Stimulated activated CD4-positive, alpha-beta T cell treated with anti-CD3 and anti-CD28 coated beads, Interleukin-12 subunit alpha, Interleukin-12 subunit beta, amount 100 ng/mL, for 48 hours (primary cell): ENCODE measurements at regions not wholly inside any gene's neighbourhood (a gene's known extent, or its start where the extent isn't known, plus 50 kb on each side); places are given as distances from the start of the nearest gene placed in this dataset.

Source experiments
- DNase-seq, 3 donors: peaks; one replicate each; pipeline ENCODE4 v3.0.0-alpha.2; 2020; ENCODE audit warnings: low read depth in 2 of 3, low spot score in 1 of 3

GRCh38 chr17:14776791-14777190 is 475.9 kb downstream of the HS3ST3B1 start:
- DNase-seq = no peak

- DNase-seq = no peak
Observed at GRCh38 chr17:14775731-14776492, 475.0 kb downstream of the HS3ST3B1 start.

- no peak for DNase-seq
Observed at GRCh38 chr17:14774774-14775173, 473.9 kb downstream of the HS3ST3B1 start.

GRCh38 chr17:14772776-14773175 is 471.9 kb downstream of the HS3ST3B1 start:
- DNase-seq = no peak

- no peak for DNase-seq
Observed at GRCh38 chr17:14771543-14771942, 470.7 kb downstream of the HS3ST3B1 start.

- DNase-seq = no peak
Observed at GRCh38 chr17:14768923-14769322, 468.0 kb downstream of the HS3ST3B1 start.

DNA sequence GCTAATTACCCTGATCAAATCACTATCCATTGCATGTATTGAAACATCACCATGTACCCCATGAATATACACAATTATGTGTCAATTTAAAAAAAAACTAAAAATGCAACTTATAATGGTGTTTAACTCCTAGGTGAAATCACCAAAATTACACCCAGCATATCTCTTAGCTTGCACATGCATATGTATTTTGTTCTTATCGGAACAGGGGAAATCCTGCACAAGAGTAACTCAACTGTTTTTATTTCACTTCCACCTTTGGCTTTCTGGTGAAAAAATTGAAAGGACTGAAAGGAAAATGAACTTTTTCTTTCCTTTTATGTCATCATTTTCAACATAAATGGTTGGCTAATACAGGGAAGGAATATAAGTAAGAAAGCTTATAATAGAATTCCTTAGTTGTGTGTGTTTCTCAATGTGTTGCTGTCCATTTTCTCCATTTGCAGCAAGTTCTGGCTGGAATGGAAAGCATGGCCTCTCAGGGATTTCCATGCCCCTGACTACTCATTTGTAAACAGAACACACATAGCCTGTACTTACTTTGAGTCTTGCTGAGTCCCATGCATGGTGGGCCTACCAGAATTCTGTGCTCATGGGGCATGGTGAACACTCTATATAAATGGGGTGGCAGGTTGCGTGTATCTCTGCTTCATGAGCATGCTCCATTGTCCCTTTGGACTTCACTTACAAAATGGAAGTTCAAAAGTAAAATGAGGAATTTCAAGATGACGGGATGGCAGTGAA is 462.0 kb downstream of the HS3ST3B1 start:
- no peak for DNase-seq

DNA sequence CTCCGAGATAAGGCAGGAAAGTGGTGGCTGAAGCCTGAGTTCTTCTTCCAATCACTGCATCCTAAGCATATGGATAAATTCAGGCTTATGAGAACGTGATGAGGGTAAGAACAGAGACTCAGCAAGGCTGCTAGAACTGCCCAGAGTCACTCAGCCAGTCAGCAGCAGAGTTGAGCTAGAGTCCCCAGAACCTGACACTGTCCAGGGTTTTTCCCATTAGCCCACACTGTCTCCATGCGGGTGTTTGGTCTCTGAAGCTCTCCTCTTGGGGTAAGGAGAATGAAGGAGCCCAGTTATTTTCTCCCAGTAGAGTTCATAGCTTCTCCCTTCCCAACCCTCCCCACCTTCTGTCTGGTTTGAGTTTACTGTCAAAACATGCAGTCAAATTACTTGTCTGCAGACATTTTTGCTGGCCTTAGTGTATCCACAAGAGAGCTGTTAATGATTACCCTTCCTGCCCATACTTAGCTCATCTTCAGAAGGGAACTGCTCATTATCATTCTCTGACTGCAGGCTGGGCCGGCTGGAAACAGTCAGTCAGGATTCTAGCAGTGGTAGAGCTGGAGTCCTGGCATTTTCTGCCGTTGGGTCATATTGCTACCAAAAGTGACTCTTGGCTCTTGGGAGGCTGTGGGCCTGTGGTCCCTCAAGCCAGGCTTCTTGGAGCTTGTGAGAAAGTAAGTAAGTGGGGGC is 460.0 kb downstream of the HS3ST3B1 start:
- DNase-seq = no peak

GRCh38 chr17:14760212-14760611 is 459.3 kb downstream of the HS3ST3B1 start:
- no peak for DNase-seq

DNA sequence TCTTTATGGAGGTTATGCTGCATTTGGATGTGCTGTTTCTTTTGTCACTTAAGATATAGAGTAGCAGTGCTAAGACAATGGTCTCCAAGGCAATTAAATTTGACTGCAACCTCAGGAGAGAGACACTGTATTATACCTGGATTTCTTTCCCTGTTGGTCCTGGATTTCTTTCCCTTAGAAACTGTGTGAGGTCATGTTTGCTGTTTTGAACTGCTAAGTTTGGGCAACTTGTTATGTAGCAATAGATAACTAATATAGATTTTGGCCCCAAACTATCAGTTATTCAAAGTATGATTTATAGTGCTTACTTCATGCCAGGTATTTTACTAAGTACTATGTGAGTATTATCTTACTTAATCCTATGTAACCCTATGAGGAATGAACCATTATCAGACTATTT is 458.4 kb downstream of the HS3ST3B1 start:
- DNase-seq = no peak

GRCh38 chr17:14756479-14756878 is 455.6 kb downstream of the HS3ST3B1 start:
- no peak for DNase-seq

DNA sequence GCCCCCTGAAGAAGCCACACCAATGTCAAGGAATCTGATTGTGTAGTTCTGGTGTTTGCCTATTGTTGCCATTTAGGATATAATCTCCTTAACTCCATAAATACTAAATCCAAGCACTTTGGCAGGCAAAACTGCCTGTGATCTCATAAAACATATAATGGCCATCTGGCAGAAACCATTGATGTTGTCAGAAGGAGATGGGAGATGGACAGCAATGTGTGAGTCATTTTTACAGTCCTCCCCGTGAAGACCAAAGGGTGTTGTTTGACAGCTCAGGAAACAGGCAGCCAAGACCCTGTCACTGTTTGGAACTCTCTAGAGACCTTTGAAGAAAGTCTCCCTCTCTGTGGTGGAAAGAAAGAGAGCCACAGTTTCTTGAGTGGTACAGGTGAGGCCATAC is 454.1 kb downstream of the HS3ST3B1 start:
- no peak for DNase-seq

DNA sequence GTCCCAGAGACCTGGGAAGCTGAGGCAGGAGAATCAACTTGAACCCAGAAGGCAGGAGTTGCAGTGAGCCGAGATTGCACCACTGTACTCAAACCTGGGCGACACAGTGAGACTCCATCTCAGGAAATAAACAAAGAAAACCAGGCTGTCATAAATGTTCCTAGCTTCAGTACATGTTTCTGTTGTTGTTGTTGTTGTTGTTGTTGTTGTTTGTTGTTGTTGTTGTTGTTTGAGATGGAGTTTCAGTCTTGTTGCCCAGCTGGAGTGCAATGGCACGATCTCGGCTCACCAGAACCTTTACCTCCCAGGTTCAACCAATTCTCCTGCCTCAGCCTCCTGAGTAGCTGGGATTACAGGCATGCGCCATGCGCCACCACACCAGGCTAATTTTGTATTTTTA is 452.5 kb downstream of the HS3ST3B1 start:
- no peak for DNase-seq

DNA sequence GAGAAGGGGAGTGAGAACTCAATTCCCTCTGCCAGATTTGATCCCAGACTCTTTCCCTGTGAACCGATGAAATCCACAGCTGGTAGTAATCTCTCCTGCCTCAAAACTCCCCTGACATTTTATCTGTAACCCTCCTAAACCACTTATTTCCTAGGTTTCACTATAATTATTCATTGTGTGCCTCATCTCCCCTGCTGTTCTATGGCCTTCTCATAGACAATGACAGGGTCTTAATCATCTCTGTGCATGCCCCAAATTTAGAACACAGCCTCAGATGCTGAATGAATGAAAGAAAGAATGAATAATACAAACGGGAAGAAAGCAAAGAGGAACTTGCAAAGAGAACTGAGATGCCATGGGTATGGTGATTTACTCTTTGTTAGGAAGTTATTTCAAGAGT is 451.1 kb downstream of the HS3ST3B1 start:
- no peak for DNase-seq

- DNase-seq = no peak
Observed at GRCh38 chr17:14750866-14751265, 450.0 kb downstream of the HS3ST3B1 start.

DNA sequence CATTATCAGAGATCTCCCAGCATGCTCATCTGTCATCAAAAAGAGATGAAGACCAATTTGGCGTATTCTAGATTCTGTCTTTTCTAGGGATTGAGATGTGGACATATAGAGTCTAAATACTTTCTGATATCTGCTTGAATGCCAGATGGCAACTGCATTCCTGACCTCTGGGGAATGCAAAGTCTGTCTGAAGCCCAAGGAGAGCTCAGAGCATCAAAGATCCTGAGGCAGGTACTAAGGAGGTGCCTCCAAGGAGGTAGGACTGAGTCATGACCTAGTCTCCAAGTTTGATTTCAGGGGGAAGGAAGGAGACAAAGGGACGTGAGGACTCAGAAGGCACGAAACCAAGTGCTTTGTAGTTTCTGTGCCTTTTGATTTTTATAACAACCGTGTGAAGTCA is 448.4 kb downstream of the HS3ST3B1 start:
- no peak for DNase-seq

DNA sequence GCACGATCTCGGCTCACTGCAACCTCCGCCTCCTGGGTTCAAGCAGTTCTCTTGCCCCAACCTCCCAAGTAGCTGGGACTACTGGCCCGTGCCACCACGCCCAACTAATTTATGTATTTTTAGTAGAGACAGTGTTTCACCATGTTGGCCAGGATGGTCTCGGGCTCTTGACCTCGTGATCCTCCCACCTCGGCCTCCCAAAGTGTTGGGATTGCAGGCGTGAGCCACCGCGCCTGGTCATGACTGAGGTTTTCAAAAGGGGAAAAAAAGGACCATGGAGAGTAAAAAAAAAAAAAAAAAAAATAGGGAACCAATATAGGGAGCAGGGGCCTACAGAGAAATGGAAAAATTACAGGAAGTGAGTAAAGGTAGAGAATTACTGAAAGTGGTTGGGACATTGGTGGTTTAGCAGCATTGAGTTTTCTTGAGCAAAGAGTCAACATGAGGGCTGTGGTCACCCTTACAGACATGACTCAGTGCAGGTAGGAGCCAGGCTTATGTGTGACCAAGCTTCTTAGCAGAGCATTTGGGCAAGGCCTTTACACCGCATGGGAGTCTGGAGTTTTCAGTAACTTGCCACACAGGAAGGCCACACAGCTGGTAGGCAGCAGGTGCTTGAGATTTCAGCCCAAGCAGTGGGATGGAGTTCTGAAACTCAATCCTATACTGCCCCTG is 447.3 kb downstream of the HS3ST3B1 start:
- peak; percentile 1 to 5 (median 2) for DNase-seq

DNA sequence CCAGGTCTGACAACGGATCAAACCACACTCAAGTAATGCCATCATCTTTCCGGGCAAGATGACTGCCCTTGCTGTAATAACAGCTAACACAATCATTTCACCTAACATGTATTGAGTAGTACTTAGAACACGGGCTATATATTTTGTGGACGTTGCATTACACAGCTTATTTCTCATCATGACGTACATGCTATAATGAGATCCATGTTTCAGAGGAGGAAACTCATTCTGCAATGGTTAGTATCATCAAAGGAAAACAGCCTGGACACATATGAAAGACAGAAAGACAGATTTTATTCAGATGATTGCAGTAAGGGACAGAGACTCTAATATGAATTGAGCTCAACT is 446.7 kb downstream of the HS3ST3B1 start:
- DNase-seq = no peak

DNA sequence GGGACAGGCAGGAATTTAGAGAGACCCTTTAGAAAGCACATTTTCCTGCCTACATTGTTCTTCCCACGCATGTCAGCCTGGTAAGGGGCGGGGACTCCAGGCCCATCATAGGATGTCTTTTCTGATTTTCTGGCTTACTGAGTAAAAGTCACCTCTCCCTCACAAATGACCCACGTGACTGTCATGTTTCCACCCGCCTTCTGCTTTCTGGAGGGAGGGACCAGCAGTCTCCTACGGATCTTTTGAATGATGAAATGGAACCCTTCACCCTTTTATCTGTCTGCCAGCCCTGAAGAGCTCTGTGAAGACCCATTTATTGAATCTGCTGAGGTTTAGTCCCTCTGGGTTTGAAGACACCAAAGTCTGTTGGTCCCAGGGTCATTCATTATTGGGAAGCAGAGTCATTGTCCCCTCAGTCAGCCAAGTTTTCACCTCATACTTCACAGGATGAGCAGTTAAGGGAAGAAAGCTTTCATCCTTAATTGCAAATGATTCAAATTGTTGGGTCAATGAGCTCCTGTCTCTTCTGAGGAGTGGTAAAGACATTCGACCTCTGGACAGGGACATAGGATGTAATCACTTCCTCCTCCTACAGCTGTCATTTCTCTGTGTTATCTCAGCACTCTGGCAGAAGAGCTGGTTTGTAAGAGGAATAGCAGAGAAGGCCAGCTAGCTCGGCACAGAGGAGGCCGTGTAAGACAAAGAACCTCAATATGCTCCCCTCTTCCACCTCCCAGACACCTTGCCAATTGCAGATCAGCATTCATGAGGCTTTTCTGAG is 446.1 kb downstream of the HS3ST3B1 start:
- no peak for DNase-seq

GRCh38 chr17:14745541-14745940 is 444.7 kb downstream of the HS3ST3B1 start:
- DNase-seq = no peak
